ENCODE measurements at regions not wholly inside any gene's neighbourhood (a gene's known extent, or its start where the extent isn't known, plus 50 kb on each side); places are given as distances from the start of the nearest gene placed in this dataset.

DNA sequence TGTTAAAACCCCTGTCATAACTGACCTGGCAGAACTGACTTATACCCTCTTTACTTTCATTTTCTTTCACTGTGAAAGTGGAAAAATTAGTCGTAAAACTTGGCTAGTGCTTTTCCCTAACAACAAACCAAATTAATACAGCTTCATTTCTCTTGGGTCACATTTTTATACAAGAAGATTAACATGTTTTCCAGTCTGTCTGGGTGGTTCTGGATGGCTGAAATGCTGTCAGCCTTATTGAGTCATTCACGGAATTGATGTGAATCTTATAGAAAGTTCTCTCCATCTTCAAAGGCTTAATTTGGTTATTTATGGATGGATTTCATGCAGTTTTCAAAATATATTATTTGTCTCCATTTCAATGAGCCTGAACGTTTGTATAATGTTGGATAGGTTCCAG is 440.0 kb downstream of the KCTD12 start:
- Histone ChIP-seq H2BK5ac (ENCODE audit: insufficient read length, low read length) (no peak overlapping the region), H3K79me2 (ENCODE audit: insufficient read depth, low read length) (no peaks in the 10 kb centered on the region), H3K4me2 (ENCODE audit: insufficient read depth, insufficient read length, low read length) (no peak overlapping the region), H4K91ac (ENCODE audit: insufficient read length, low read depth, low read length) (no peak overlapping the region), H3K79me1 (ENCODE audit: insufficient read depth, low read depth, low read length, poor library complexity, severe bottlenecking) (no peaks in the 10 kb centered on the region), H2AFZ (ENCODE audit: low read length) (no peak overlapping the region), H3K18ac (ENCODE audit: insufficient read length, low read depth, low read length) (no peak overlapping the region), H3K23ac (ENCODE audit: insufficient read length, low read depth, low read length) (no peak overlapping the region), H3K4me1 (ENCODE audit: insufficient read depth, low read length) (no peaks in the 10 kb centered on the region), H3K27ac (ENCODE audit: insufficient read length, low read depth, low read length) (no peak overlapping the region), H2BK120ac (ENCODE audit: low read depth, low read length, poor library complexity, severe bottlenecking) (no peak overlapping the region), H2BK20ac (ENCODE audit: low read depth, low read length, poor library complexity, severe bottlenecking) (no peak overlapping the region), H3K27me3 (ENCODE audit: insufficient read depth, low read length) (no peaks in the 10 kb centered on the region), H3K56ac (ENCODE audit: insufficient read length, low read depth, low read length) (no peak overlapping the region), H3K14ac (ENCODE audit: insufficient read depth, low read length) (no peak overlapping the region), H3K9ac (ENCODE audit: extremely low read depth, insufficient read length, low read length) (no peak overlapping the region), H3K4ac (ENCODE audit: low read depth, low read length) (no peak overlapping the region), H2AK5ac (ENCODE audit: insufficient read length, low read length) (no peak overlapping the region), H3K9me3 (ENCODE audit: control insufficient read depth, low read depth, low read length) (no peaks in the 10 kb centered on the region), H2BK12ac (ENCODE audit: insufficient read length, low read depth, low read length) (no peak overlapping the region), H4K8ac (replicated peaks; ENCODE audit: insufficient read length, low read depth, low read length) (no peak overlapping the region), H3K23me2 (ENCODE audit: insufficient read length, low read depth, low read length, poor library complexity, severe bottlenecking) (no peaks in the 10 kb centered on the region), H4K5ac (ENCODE audit: insufficient read length, low read depth, low read length) (no peak overlapping the region), H2BK15ac (ENCODE audit: low read depth, low read length) (no peak overlapping the region), H4K20me1 (ENCODE audit: control insufficient read depth, insufficient read depth, insufficient read length) (no peaks in the 10 kb centered on the region), H3T11ph (ENCODE audit: low read length) (no peak overlapping the region)
- Mint-ChIP-seq H3K4me1 (no peaks in the 10 kb centered on the region), H3K9me3 (peaks cover 4 to 5% of the 10 kb centered on the region in 2 experiments; a peak in 3 of 5 replicates), H3K27ac (no peak overlapping the region), H3K36me3 (ENCODE audit: insufficient read depth in 1 of 3, low read depth in 3 of 3) (0 out of 7 replicates have a peak, but pooled peaks cover 0 to under 1% (median 0%) of the 10 kb centered on the region in 3 experiments), H3K4me3 (no peak overlapping the region), H3K27me3 (ENCODE audit: low read depth) (no peaks in the 10 kb centered on the region; the same call in 1 of the 2 replicates)
- no CpG with 5 or more reads among the region's 3 CpGs for WGBS (ENCODE audit: extremely low coverage, insufficient read length, low lambda C conversion rate)
- TF ChIP-seq CTCF (conservative IDR thresholded peaks at IDR 0.05): no peak
- DNase-seq: no peak
